SHP77 treated with DMSO at 0.1 percent for 48 hours (cell line): ENCODE measurements at regions not wholly inside any gene's neighbourhood (a gene's known extent, or its start where the extent isn't known, plus 50 kb on each side); places are given as distances from the start of the nearest gene placed in this dataset.
A peak's percentile ranks its signal among the peaks of the same experiment; 100 is the strongest.
"Not testable (repeated sequence)": the region's sequence is repeated elsewhere in the genome, so short reads cannot be mapped to it uniquely, and the experiment has no call there.

Source experiments
- DNase-seq: peaks from one replicate; lab custom pipeline; 2025; lab: John Stamatoyannopoulos, UW

GRCh38 chr7:29703830-29704229 is 102.5 kb upstream of the WIPF3 start:
- not testable (repeated sequence) for DNase-seq

GRCh38 chr7:29709002-29709401 is 97.3 kb upstream of the WIPF3 start:
- DNase-seq = not testable (repeated sequence)

- not testable (repeated sequence) for DNase-seq
Measured at GRCh38 chr7:29723127-29723526, 83.2 kb upstream of the WIPF3 start.

- DNase-seq = no peak
Measured at GRCh38 chr7:29723599-29723998, 82.7 kb upstream of the WIPF3 start.

GRCh38 chr7:29729534-29730165 is 76.7 kb upstream of the WIPF3 start:
- not testable (repeated sequence) for DNase-seq

- no peak for DNase-seq
Measured at GRCh38 chr7:29734246-29734731, 72.0 kb upstream of the WIPF3 start.

GRCh38 chr7:29747645-29748245 is 58.6 kb upstream of the WIPF3 start:
- not testable (repeated sequence) for DNase-seq

- DNase-seq = peak; percentile 66
Measured at GRCh38 chr7:29748286-29749099, 57.8 kb upstream of the WIPF3 start.

GRCh38 chr7:29749701-29750321 is 56.5 kb upstream of the WIPF3 start:
- DNase-seq = no peak

GRCh38 chr7:29750373-29750940 is 55.9 kb upstream of the WIPF3 start:
- DNase-seq = not testable (repeated sequence)

- not testable (repeated sequence) for DNase-seq
Measured at GRCh38 chr7:29751012-29751411, 55.3 kb upstream of the WIPF3 start.

GRCh38 chr7:29754874-29755490 is 51.3 kb upstream of the WIPF3 start:
- no peak for DNase-seq
